GM18508 (cell line): ENCODE measurements at regions not wholly inside any gene's neighbourhood (a gene's known extent, or its start where the extent isn't known, plus 50 kb on each side); places are given as distances from the start of the nearest gene placed in this dataset.

Experiments used
- ATAC-seq: cut with Tn5 transposase; IDR thresholded peaks from one replicate; pipeline ENCODE4 v1.9.1; 2021; ENCODE audit warnings: moderate number of reproducible peaks; ENCODE audit not compliant: insufficient read depth, unreplicated experiment

GRCh38 chr10:129111922-129112321 is 355.1 kb upstream of the MGMT start:
- no peak for ATAC-seq

- no peak for ATAC-seq
These were observed 352.5 kb upstream of the MGMT start for GRCh38 chr10:129114588-129114987.

GRCh38 chr10:129116371-129116770 is 350.7 kb upstream of the MGMT start:
- no peak for ATAC-seq

- ATAC-seq: no peak
These were observed 346.6 kb upstream of the MGMT start for GRCh38 chr10:129120441-129120840.

- ATAC-seq: no peak
These were observed 344.2 kb upstream of the MGMT start for GRCh38 chr10:129122846-129123245.

GRCh38 chr10:129123428-129123827 is 343.6 kb upstream of the MGMT start:
- no peak for ATAC-seq

- ATAC-seq: no peak
These were observed 340.1 kb upstream of the MGMT start for GRCh38 chr10:129126982-129127381.

- ATAC-seq: no peak
These were observed 335.4 kb upstream of the MGMT start for GRCh38 chr10:129131457-129132132.

GRCh38 chr10:129133856-129134255 is 333.2 kb upstream of the MGMT start:
- ATAC-seq: no peak

- no peak for ATAC-seq
These were observed 332.7 kb upstream of the MGMT start for GRCh38 chr10:129134371-129134770.

- ATAC-seq: no peak
These were observed 331.4 kb upstream of the MGMT start for GRCh38 chr10:129135624-129136023.

- no peak for ATAC-seq
These were observed 331.0 kb upstream of the MGMT start for GRCh38 chr10:129136074-129136473.

GRCh38 chr10:129136951-129137350 is 330.1 kb upstream of the MGMT start:
- no peak for ATAC-seq

- no peak for ATAC-seq
These were observed 325.8 kb upstream of the MGMT start for GRCh38 chr10:129140921-129141885.

- no peak for ATAC-seq
These were observed 315.8 kb upstream of the MGMT start for GRCh38 chr10:129151281-129151680.

- ATAC-seq: no peak
These were observed 310.6 kb upstream of the MGMT start for GRCh38 chr10:129156406-129156805.

- no peak for ATAC-seq
These were observed 309.9 kb upstream of the MGMT start for GRCh38 chr10:129157185-129157584.

- ATAC-seq: no peak
These were observed 305.9 kb upstream of the MGMT start for GRCh38 chr10:129161150-129161549.

- no peak for ATAC-seq
These were observed 303.5 kb upstream of the MGMT start for GRCh38 chr10:129163531-129163930.

GRCh38 chr10:129165076-129165720 is 301.8 kb upstream of the MGMT start:
- no peak for ATAC-seq

GRCh38 chr10:129165770-129166169 is 301.3 kb upstream of the MGMT start:
- no peak for ATAC-seq
